Anterior cingulate cortex (tissue), 58 donors: ENCODE measurements at regions not wholly inside any gene's neighbourhood (a gene's known extent, or its start where the extent isn't known, plus 50 kb on each side); places are given as distances from the start of the nearest gene placed in this dataset.
A peak's percentile ranks its signal among the peaks of the same experiment; 100 is the strongest.
"Not testable (repeated sequence)": the region's sequence is repeated elsewhere in the genome, so short reads cannot be mapped to it uniquely, and the experiment has no call there.

Experiments used
- DNase-seq, 58 donors: peaks; one replicate each; lab custom pipeline; 2025; lab: John Stamatoyannopoulos, UW

DNA sequence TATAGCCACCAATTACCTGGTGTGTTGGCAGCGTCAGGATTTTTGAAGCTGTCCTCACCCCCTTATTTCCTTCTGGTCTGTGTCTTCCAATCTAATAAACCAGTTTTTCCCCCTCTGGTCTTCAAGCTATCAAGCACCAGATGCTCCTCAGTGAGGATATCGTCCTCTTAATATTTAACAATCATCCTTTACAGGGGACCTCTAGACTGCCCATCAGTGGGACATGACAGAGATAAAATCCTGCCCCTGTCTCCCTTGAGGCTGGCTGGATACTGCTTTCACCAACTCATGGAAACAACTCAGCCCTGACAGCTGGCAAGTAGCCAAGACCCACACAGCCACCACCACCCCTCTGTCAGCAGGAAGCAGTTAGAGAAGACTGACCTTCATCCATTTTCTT is 421.0 kb upstream of the API5 start:
- no peak for DNase-seq

DNA sequence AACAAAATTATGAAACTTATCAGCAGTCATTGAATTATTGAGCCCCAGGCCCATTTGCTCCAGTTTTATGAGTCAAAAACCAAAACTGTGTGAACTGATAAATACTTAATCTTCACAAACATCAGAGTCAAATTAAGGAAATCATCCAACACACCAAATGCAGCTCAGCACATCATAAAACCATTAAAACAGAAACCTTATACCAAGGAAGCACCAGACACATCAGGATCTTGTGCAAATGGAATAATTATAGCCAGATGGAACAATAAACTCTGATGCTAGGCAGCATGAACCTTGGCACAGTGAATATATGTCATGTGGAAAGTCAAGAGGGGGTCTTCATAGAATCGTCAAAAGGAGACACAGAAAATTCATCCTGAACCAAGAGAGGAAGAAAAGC is 410.7 kb upstream of the API5 start:
- no peak for DNase-seq

DNA sequence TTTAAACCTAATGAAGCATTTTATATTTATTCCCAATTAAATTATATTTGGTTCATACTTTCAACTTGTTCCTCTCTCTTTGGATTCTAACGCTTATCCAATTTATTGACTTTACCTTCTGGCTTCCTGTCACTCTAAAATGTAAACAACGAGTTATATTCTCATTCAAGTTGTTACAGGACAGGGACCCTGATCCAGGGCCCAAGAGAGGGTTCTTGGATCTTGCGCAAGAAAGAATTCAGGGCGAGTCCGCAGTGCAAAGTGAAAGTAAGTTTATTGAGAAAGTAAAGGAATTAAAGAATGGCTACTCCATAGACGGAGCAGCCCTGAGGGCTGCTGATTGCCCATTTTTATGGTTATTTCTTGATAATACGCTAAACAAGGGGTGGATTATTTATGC is 405.6 kb upstream of the API5 start:
- DNase-seq, result no peak

DNA sequence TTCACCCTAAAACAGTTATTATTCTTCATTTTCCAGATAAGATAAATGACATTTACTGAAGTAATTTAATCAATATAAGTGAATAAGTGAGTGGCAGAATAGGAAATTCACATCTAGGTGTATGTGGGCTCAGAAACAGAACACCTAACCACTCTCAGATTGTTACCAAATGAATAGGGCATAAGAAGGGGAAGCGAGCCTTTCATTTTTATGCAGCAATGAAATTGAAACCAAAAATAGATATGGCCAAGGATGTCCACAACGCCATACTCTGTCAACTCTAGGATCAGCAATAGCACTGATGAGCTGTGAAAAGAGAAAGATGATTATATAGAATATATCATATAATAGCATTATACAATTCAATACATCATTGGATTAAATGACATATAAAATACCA is 398.1 kb upstream of the API5 start:
- DNase-seq, result no peak

DNA sequence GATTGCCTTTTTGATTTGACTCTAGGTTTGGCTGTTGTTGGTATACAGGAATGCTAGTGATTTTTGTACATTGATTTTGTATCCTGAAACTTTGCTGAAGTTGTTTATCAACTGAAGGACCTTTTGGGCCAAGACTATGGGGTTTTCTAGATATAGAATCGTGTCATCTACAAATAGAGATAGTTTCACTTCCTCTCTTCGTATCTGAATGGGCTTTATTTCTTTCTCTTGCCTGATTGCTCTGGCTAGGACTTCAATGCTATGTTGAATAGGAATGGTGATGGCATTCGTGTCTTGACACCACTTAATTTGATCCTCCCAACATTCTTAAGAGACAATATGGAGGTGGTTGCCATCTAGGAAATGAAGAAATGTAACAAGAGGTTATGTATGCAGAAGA is 388.1 kb upstream of the API5 start:
- DNase-seq, result no peak

DNA sequence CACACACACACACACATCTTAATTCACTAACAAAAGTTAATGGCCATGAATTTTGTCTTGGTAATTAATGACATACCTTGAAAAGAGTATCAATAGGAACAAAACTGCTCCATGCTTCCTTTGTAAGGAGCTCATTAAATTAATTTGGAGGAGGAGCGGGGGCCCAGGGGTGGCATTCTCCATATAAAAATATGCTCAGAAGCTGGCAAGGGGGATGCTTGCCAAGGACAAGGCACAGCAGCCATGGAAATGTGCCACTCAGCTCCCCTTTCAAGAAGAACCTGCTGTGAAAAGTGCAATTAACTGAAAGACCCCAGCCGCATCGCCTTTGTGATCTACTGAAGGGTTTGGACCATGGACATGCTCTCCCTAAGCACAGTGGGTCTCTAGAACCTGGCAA is 385.9 kb upstream of the API5 start:
- DNase-seq, result peak in 1 of 58 donors; percentile 15

DNA sequence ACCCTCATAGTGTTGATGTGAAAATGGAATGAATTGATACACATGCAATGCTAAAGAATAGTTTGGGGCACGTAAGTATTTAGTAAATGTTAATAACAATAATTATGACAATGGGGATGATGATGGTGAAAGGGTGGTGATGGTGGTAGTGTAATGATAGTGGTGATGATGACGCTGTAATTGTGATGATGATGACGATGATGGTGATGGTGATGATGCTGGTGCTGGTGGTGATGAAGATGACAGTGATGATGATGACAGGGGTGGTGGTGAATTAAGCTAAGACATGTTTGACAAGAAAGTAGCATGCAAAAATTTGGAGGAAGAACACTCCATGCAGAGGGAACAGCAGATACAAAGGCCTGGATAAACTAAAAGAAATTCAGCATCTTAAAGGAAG is 364.4 kb upstream of the API5 start:
- no peak for DNase-seq

DNA sequence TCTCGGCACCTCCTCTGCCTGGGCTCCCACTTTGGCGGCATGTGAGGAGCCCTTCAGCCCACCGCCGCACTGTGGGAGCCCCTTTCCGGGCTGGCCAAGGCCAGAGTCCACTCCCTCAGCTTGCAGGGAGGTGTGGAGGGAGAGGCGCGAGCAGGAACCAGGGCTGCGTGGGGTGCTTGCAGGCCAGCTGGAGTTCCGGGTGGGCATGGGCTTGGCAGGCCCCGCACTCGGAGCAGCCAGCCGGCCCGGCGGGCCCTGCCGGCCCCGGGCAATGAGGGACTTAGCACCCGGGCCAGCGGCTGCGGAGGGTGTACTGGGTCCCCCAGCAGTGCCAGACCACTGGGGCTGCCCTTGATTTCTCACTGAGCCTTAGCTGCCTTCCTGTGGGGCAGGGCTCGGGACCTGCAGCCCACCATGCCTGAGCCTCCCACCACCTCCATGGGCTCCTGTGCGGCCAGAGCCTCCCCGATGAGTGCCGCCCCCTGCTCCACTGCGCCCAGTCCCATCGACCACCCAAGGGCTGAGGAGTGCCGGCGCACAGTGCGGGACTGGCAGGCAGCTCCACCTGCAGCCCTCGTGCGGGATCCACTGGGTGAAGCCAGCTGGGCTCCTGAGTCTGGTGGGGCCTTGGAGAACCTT is 361.9 kb upstream of the API5 start:
- not testable (repeated sequence) for DNase-seq

DNA sequence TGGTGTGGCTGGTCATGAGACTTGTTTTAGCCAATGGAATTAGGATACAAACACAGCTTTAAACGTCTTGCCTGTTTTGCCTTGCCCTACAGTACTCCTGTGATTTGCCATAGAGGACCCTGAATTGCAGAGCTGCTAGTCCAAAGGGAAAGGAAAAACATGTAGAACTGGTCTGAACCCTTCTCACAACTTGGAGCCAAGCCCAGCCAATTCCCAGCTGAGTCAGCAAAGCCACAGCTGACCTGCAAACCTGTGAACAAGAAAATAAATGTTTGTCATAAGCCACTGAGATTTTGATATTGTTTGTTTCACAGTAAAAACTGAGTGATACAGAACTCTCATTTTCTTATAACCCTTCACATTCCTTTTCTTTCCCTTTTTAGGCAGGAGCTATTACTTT is 360.5 kb upstream of the API5 start:
- DNase-seq, result no peak

DNA sequence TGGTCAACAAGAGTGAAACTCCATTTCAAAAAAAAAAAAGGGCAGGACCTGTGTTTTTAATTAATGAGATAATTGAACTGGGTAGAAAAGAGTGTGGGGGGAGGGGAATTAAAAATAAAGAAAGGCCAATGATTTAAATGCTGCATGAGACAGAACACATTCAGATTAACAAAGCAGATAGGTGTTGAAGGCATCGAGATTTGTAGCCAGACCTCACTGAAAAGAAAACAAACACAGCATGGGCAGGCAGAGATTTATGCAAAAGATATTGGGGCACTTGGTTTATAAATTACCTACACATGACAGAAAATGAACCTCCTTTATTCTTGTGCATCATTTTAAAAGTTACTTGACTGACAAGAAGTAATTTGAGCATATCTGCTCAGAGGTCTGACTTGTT is 354.0 kb upstream of the API5 start:
- no peak for DNase-seq

DNA sequence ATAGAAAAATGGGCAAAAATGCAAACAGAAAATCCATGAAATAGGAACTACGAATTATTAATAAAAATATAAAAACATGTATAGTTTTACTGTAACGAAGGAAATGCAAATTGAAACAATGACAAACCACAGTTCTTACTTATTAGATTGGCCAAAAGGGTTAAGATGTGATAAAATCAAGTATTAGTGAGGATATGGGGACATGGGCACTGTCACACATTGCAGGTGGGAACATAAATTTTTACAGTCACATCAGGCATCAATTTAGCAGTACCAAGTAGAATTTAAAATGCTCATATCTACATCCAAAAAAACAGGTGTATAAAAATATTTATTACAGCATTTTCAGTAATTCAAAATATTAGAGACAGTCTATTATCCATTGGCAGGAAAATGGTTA is 353.2 kb upstream of the API5 start:
- no peak for DNase-seq

DNA sequence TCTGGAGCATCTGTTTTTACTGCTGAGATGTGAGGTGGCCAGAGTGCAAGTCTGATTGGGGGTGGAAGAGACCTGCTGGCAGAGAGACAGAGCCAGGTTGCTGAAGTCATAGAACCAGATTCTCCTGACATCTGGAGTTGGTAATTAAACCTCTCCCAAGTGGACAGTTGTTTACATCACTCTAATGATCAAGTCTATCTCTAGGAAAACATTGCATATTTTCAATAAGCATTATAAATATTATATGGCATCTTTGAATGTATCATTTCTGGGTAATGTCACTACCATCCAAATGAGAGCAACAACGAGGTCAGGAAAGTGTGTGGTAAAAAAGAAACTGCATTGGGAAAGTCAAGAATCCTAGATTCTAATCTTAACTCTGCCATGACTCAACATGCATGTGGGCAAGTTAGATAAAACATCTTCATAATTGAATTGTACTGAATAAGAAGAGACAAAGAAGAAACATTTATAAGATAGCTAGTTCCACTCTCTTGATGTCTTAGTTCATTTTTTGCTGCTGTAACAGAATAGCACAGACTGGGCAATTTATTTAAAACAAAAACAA is 351.2 kb upstream of the API5 start:
- no peak for DNase-seq

DNA sequence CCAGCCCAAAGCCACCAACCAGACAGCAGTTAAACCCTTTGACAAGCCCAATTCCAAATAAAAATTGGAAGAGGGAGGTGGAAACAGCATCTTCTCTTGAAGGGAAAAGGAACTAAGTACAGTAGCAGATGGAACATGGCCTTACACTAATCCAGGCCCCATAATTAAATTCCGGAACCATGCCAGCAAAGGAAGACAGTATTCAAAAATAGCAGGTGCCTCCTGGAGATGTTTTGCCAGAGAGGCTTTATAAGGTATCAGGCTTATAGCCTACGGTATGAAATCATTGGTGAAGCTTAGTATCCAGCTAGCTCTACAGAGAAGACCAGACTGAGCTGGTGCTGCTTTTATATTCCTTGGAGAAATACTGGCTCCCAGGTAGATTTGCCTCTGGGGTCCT is 344.1 kb upstream of the API5 start:
- DNase-seq, result no peak

DNA sequence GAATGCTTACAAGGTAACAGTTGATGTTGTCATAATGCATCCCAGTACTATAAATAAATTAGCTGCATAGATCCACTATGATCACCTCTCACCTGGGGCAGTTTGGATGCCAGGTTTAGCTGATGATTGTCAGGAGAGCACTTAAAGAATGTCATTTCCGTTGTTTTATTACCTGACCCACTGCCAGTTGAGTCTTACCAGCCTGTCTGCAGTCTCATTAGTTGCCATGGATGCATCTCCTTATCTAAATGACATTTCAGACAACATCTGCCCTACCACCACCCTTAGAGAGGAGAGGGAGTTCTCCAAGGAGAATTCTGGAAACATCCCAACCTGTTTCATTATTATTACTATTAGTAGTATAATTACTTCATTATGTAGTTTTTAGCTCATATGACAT is 339.1 kb upstream of the API5 start:
- no peak for DNase-seq

DNA sequence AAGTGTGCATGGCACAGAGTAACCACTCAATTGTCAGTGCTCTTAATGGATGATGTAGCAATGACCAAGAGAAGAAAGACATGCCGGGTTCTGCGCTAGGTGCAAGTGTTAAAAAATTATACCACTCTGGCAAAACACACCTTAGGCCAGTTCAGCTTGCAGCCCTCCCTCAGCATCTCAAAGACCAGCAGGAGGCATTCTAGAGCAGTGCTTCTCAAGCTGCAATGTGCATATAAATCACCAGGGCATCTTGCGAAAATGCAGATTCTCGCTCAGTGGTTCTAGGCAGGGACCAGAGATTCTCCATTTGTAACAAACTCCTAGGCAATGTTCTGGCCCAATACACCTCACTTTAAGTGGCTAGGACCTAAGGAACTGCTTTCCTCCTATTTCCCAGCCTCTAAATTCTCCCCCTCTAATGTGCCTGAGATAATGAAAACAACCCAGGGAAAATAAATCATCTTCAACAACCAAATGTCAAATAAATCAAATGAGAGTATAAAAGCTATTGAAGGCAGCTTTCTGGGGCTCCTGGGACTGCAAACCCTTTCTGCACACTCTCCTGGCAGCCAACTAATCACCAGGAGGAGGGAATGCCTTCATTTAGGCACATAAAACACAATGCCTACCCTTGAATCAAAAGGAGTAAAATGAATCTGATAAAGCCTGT is 337.2 kb upstream of the API5 start:
- DNase-seq, result no peak

DNA sequence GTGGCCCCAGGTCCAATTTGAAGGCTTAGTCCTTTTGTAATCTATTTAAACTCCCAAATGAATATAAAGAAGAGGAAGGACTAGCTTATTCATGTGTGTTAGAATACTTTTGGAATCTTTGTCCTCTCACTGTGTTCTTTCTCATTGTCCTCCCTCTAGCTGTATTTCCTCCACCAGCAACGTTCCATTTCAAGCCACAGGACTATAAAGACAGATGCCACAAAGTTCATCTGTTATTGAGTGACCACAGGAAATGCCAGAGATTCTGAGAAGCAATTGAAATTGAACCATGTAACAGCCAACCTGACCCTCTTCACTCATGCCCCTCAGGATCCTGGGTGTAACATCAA is 336.6 kb upstream of the API5 start:
- no peak for DNase-seq

DNA sequence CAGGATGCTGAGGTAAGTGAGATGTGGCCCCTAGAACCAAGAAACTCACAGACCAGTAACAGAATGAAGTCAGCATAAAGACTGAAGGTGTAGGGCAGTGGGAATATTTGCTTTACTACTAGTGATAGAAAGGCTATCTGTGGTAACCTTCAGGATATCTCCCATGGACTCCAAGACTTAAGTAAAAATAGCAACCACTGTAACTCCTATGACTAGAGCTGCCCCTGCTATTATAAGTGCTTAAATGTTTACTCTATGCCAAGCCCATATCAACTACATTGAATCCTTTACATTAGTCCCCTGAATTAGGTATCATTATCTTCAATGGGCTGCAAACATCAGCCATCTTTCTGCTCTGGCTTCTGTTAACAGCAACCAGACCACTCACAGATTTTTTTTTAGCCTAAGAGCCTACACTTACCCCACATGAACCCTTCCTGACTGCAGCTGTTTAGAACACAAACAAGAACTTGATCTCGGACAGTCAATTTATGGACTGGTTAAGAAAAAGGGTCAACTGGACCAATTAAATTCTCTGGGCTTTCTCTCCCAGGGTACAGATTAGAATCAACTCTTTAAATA is 335.1 kb upstream of the API5 start:
- DNase-seq, result no peak

DNA sequence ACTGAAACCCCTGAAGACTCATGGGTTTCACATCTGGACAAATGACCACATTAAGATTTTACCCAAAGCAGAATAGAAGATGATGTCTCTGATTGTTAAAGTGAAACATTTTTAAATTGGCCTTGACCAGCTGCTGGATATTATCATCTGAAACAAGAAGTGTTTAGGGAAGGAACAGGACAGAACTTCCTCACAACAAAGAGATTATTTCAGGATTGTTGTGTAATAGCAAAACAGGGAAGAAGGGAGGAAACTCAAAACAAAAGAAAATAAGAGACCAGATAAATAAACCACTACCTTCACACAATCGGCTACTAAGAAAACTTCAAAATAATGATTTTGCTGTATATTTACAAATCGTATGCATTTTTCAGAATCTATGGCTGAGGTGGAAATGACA is 319.2 kb upstream of the API5 start:
- DNase-seq, result no peak

DNA sequence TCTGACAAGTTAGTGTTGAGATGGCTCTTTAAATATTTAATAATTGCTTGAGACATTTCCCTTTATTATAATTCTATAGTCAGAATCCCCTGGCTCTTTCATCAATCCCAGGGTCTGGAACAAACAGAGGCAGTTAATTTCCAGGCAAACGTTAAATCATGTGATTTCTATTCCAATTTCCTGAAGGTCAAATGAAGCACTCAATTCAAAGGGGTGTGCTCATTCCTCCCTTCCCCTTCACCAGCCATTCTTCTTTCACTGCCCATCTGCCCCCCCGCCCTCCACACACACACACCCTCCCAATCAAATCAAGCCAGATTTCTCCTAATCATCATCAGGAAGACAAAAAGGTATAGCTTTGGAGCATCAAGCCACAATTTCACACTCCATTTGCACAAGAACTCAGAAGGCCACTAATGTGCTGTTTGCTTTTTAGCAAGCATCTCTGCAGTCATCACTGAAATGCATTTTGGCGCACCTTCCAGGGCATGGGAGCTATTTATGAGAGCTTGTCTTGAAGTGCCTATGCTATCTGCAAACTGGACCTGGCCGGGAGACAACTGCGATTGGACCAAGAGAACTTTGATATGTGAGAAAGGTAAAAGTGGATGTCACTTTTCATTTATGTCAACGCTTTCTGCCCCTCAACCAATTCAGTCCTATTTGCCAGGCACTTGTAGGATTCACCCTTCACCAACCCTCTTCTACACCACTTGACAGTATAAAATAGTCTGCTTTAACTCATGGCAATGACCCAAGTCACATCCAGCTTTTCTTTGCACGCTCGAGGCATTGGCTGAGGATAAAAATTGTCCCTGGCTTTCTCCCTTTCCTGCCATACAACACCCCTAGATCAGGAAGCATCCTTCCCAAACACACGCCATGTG is 315.1 kb upstream of the API5 start:
- DNase-seq, result no peak

DNA sequence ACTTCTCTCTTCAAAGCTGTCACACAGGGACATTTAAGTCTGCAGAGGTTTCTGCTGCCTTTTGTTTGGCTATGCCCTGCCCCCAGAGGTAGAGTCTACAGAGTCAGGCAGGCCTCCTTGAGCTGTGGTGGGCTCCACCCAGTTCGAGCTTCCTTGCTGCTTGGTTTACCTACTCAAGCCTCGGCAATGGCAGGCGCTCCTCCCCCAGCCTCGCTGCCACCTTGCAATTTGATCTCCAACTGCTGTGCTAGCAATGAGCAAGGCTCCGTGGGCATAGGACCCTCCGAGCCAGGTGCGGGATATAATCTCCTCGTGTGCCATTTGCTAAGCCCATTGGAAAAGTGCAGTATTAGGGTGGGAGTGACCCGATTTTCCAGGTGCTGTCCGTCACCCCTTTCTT is 306.9 kb upstream of the API5 start:
- not testable (repeated sequence) for DNase-seq

DNA sequence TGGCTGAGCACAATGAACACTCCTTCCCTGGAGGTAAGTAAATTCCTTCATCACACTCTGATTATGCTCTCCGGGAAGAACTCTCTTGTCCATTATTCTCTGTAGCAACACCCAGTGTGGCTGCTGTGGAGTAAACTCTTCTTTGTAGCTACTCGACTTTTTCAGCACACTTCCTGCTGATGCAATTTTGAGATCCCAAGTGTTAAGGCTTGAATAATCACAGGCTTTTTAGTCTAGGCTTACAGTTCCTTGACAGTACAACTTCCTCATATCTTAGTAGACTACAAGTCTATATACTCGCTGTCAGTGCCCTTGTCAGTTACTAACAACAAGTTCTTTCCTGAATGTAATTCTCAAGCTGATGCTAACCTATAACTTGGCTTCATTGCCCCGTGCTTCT is 301.8 kb upstream of the API5 start:
- no peak for DNase-seq
